ENCODE measurements at regions not wholly inside any gene's neighbourhood (a gene's known extent, or its start where the extent isn't known, plus 50 kb on each side); places are given as distances from the start of the nearest gene placed in this dataset.
"Not testable (repeated sequence)": the region's sequence is repeated elsewhere in the genome, so short reads cannot be mapped to it uniquely, and the experiment has no call there.

- H3K4me1 ChIP-seq (ENCODE audit: low read length) = no peaks in the 10 kb centered on the region
These were observed 598.9 kb downstream of the RFPL4B start for GRCh38 chr6:112946051-112946450.

DNA sequence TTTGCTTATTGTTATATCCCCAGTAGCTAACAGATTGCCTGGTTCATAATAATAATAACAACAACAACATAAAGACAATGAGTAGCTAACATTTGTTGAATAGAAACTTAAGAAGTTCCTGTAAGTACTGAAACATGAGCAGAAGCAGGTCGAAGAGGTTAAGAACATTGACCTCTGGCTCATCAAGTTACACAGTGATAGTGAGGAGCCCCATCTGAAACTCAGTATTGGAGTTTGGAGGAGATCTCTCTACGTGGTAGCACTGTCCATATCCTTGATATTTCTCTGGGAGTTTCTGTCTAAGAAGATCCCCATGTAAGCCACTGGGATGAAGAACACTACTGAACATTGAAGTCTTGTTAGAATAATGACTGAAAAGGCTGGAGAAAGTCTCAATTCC is 600.4 kb downstream of the RFPL4B start:
- H3K4me1 ChIP-seq (ENCODE audit: low read length) = no peaks in the 10 kb centered on the region
- H3K79me2 ChIP-seq (ENCODE audit: low read length) = no peaks in the 10 kb centered on the region
- no peaks in the 10 kb centered on the region for H4K20me1 ChIP-seq (ENCODE audit: insufficient read depth, low read length)
- H3K9me3 ChIP-seq (replicated peaks; ENCODE audit: insufficient read depth, low read length) = no peaks in the 10 kb centered on the region
- H3K27ac ChIP-seq (ENCODE audit: low read length) = no peak overlapping the region
- H3K4me2 ChIP-seq (ENCODE audit: low read depth, low read length) = no peak overlapping the region
- H3K9ac ChIP-seq (ENCODE audit: low read length) = no peak overlapping the region
- H2AFZ ChIP-seq (ENCODE audit: low read length) = no peak overlapping the region
- no peak overlapping the region for H3K4me3 ChIP-seq (ENCODE audit: low read length)
- no peaks in the 10 kb centered on the region for H3F3A ChIP-seq (ENCODE audit: insufficient read depth, low read length)
- no peaks in the 10 kb centered on the region for H3K36me3 ChIP-seq (replicated peaks; ENCODE audit: insufficient read depth, low read length)
- TF ChIP-seq EZH2phosphoT487 (IDR thresholded peaks at IDR 0.05; ENCODE audit: low read length) (no peak), EZH2 (optimal IDR thresholded peaks at IDR 0.05; ENCODE audit: low read depth, low read length) (no peak), CTCF (IDR thresholded peaks at IDR 0.05; ENCODE audit: low read length) (no peak)
- DNase-seq = no peak
- no peaks in the 10 kb centered on the region for H3K9me2 ChIP-seq (replicated peaks; ENCODE audit: insufficient read depth, low read length)
- no peaks in the 10 kb centered on the region for H3K27me3 ChIP-seq (replicated peaks; ENCODE audit: insufficient read depth, low read length)

More at GRCh38 chr6:112946051-112946450, 598.9 kb downstream of the RFPL4B start:
- TF ChIP-seq EZH2 (optimal IDR thresholded peaks at IDR 0.05; ENCODE audit: low read depth, low read length) (no peak), CTCF (IDR thresholded peaks at IDR 0.05; ENCODE audit: low read length) (no peak), EZH2phosphoT487 (IDR thresholded peaks at IDR 0.05; ENCODE audit: low read length) (no peak)
- Histone ChIP-seq H3K27ac (ENCODE audit: low read length) (no peak overlapping the region), H3K4me2 (ENCODE audit: low read depth, low read length) (no peak overlapping the region), H3K9me3 (replicated peaks; ENCODE audit: insufficient read depth, low read length) (no peaks in the 10 kb centered on the region), H3K79me2 (ENCODE audit: low read length) (no peaks in the 10 kb centered on the region), H3K9me2 (replicated peaks; ENCODE audit: insufficient read depth, low read length) (no peaks in the 10 kb centered on the region), H3K36me3 (replicated peaks; ENCODE audit: insufficient read depth, low read length) (no peaks in the 10 kb centered on the region), H2AFZ (ENCODE audit: low read length) (no peak overlapping the region), H3K4me3 (ENCODE audit: low read length) (no peak overlapping the region), H3F3A (ENCODE audit: insufficient read depth, low read length) (no peaks in the 10 kb centered on the region), H4K20me1 (ENCODE audit: insufficient read depth, low read length) (no peaks in the 10 kb centered on the region), H3K9ac (ENCODE audit: low read length) (no peak overlapping the region), H3K27me3 (replicated peaks; ENCODE audit: insufficient read depth, low read length) (no peaks in the 10 kb centered on the region)
- no peak for DNase-seq

GRCh38 chr6:112951829-112952228 is 604.7 kb downstream of the RFPL4B start:
- DNase-seq = no peak
- no peak overlapping the region for H3K4me3 ChIP-seq (ENCODE audit: low read length)
- no peaks in the 10 kb centered on the region for H3K9me3 ChIP-seq (replicated peaks; ENCODE audit: insufficient read depth, low read length)

GRCh38 chr6:112955743-112956142 is 608.6 kb downstream of the RFPL4B start:
- not testable (repeated sequence) for H3K9me3 ChIP-seq (replicated peaks; ENCODE audit: insufficient read depth, low read length); H3F3A ChIP-seq (ENCODE audit: insufficient read depth, low read length); H2AFZ ChIP-seq (ENCODE audit: low read length); H3K36me3 ChIP-seq (replicated peaks; ENCODE audit: insufficient read depth, low read length); DNase-seq; H3K9ac ChIP-seq (ENCODE audit: low read length); H3K4me1 ChIP-seq (ENCODE audit: low read length); H4K20me1 ChIP-seq (ENCODE audit: insufficient read depth, low read length); H3K27me3 ChIP-seq (replicated peaks; ENCODE audit: insufficient read depth, low read length); H3K4me3 ChIP-seq (ENCODE audit: low read length); H3K4me2 ChIP-seq (ENCODE audit: low read depth, low read length); H3K27ac ChIP-seq (ENCODE audit: low read length); H3K79me2 ChIP-seq (ENCODE audit: low read length); H3K9me2 ChIP-seq (replicated peaks; ENCODE audit: insufficient read depth, low read length)

More at GRCh38 chr6:112951829-112952228, 604.7 kb downstream of the RFPL4B start:
- TF ChIP-seq EZH2 (optimal IDR thresholded peaks at IDR 0.05; ENCODE audit: low read depth, low read length) (no peak), CTCF (IDR thresholded peaks at IDR 0.05; ENCODE audit: low read length) (no peak), EZH2phosphoT487 (IDR thresholded peaks at IDR 0.05; ENCODE audit: low read length) (no peak)
- no peak overlapping the region for H3K4me2 ChIP-seq (ENCODE audit: low read depth, low read length)
- H4K20me1 ChIP-seq (ENCODE audit: insufficient read depth, low read length) = no peaks in the 10 kb centered on the region
- H3K79me2 ChIP-seq (ENCODE audit: low read length) = no peaks in the 10 kb centered on the region
- H3K4me1 ChIP-seq (ENCODE audit: low read length) = no peaks in the 10 kb centered on the region
- no peak overlapping the region for H2AFZ ChIP-seq (ENCODE audit: low read length)
- no peaks in the 10 kb centered on the region for H3F3A ChIP-seq (ENCODE audit: insufficient read depth, low read length)
- no peak overlapping the region for H3K27ac ChIP-seq (ENCODE audit: low read length)
- no peaks in the 10 kb centered on the region for H3K27me3 ChIP-seq (replicated peaks; ENCODE audit: insufficient read depth, low read length)
- H3K9me2 ChIP-seq (replicated peaks; ENCODE audit: insufficient read depth, low read length) = no peaks in the 10 kb centered on the region
- H3K9ac ChIP-seq (ENCODE audit: low read length) = no peak overlapping the region
- no peaks in the 10 kb centered on the region for H3K36me3 ChIP-seq (replicated peaks; ENCODE audit: insufficient read depth, low read length)

Data from MM.1S (cell line).